Stomach (tissue), 8 donors: ENCODE measurements at regions not wholly inside any gene's neighbourhood (a gene's known extent, or its start where the extent isn't known, plus 50 kb on each side); places are given as distances from the start of the nearest gene placed in this dataset.
A peak's percentile ranks its signal among the peaks of the same experiment; 100 is the strongest.
"Not testable (repeated sequence)": the region's sequence is repeated elsewhere in the genome, so short reads cannot be mapped to it uniquely, and the experiment has no call there.

ENCODE experiments used
- DNase-seq, 2 donors: peaks; one replicate each; pipeline versions ENCODE4 v3.0.0 to v3.0.0-alpha.2; 2013 to 2019
- H3K27ac ChIP-seq, 5 donors: fragments of 200-600 bp in 4 of 5; sonication (generic) in 4 of 5; one replicate each; pipeline ENCODE4 v1.5.1; 2013 to 2019; ENCODE audit warnings: mild to moderate bottlenecking in 1 of 5, moderate library complexity in 1 of 5
- H3K27me3 ChIP-seq, 3 donors: fragments of 200-600 bp; sonication (generic); one replicate each; pipeline ENCODE4 v1.5.1; 2017 to 2019; ENCODE audit warnings: mixed run types in 1 of 3
- H3K36me3 ChIP-seq, 4 donors: fragments of 200-600 bp; sonication (generic); 1 replicate in 3 of 4; 2 replicates in 1 of 4; pipeline ENCODE4 v1.5.1; 2016 to 2019
- H3K4me1 ChIP-seq, 4 donors: fragments of 200-600 bp; sonication (generic); one replicate each; pipeline ENCODE4 v1.5.1; 2016 to 2019
- H3K4me3 ChIP-seq, 4 donors: fragments of 200-600 bp; sonication (generic) in 3 of 4; one replicate each; pipeline ENCODE4 v1.5.1; 2016 to 2019; ENCODE audit warnings: mild to moderate bottlenecking in 1 of 4
- H3K9me3 ChIP-seq, 4 donors: fragments of 200-600 bp; sonication (generic); one replicate each; pipeline ENCODE4 v1.5.1; 2016 to 2019
- EP300 ChIP-seq: sonication (generic); formaldehyde crosslinking; IDR thresholded peaks from one replicate; pipeline ENCODE4 v1.6.1; 2017; ENCODE audit warnings: antibody characterized with exemption
- POLR2A ChIP-seq, 4 donors: fragments of 450-650 bp; IDR thresholded peaks; one replicate each; pipeline ENCODE4 v1.6.1; 2016; ENCODE audit warnings: antibody characterized with exemption in 4 of 4, control low read depth in 2 of 4, mild to moderate bottlenecking in 1 of 4, moderate library complexity in 1 of 4
- POLR2AphosphoS5 ChIP-seq, 3 donors: sonication (generic); formaldehyde crosslinking; IDR thresholded peaks; one replicate each; pipeline ENCODE4 v1.6.1; 2016; ENCODE audit warnings: antibody characterized with exemption in 3 of 3
- WGBS, 5 donors: extraction: QIAGEN DNeasy Blood & Tissue Kit in 3 of 5; methylation state at CpG; one replicate each; pipeline versions ENCODE4 v1.1.5 to v1.1.7; 2013 to 2018; 5-methylcytosine and 5-hydroxymethylcytosine counted together
- intact Hi-C: fragments of 100-400 bp; cut with DNase I; formaldehyde crosslinking; loops from one replicate; pipeline ENCODE4 v1.15.1; 2023; ENCODE audit warnings: low total_unique reads
- TF ChIP-seq, protein P1 (sequence below), 7 experiments: fragments of 450-650 bp in 4 of 7; fragments of 200-600 bp in 3 of 7; sonication (generic) in 3 of 7; IDR thresholded peaks; one replicate each; pipeline ENCODE4 v1.5.1; 2016 to 2019; ENCODE audit warnings: antibody characterized with exemption in 7 of 7, control low read depth in 2 of 7, mild to moderate bottlenecking in 1 of 7
- donor health status: healthy with polysubstance abuse.
- donor health status: Bipolar disorder and iron deficiency.
- donor health status: healthy.

DNA sequence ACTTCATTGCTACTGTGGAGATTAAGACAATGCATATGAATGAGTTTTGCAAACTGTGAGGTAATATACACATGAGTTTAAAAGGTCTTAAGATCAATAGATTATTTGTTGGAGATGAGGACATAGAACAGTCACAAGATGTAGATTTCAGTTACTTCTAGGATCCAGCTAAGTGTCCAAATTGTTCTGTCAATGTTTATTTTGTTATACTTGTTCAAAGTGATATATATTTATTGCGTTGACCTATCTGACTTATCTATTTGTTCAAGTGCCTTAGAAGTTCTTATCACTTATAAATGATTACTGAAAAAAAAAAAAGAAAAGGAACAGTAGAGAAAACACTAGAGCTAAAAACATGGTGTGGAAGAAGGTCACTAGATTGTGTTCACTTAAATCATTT lies 75.6 kb upstream of the GRIN3A start:
- intact Hi-C loops = no loop called here
- Histone ChIP-seq H3K36me3 (no peaks in the 10 kb centered on the region), H3K4me3 (no peak overlapping the region), H3K27ac (no peak overlapping the region), H3K4me1 (no peaks in the 10 kb centered on the region), H3K27me3 (no peaks in the 10 kb centered on the region), H3K9me3 (peaks cover 0 to 5% (median 0%) of the 10 kb centered on the region in 4 donors)
- TF ChIP-seq POLR2AphosphoS5 (IDR thresholded peaks at IDR 0.05) (no peak), EP300 (no peak), POLR2A (IDR thresholded peaks at IDR 0.05) (no peak)
- TF ChIP-seq, protein P1, sequence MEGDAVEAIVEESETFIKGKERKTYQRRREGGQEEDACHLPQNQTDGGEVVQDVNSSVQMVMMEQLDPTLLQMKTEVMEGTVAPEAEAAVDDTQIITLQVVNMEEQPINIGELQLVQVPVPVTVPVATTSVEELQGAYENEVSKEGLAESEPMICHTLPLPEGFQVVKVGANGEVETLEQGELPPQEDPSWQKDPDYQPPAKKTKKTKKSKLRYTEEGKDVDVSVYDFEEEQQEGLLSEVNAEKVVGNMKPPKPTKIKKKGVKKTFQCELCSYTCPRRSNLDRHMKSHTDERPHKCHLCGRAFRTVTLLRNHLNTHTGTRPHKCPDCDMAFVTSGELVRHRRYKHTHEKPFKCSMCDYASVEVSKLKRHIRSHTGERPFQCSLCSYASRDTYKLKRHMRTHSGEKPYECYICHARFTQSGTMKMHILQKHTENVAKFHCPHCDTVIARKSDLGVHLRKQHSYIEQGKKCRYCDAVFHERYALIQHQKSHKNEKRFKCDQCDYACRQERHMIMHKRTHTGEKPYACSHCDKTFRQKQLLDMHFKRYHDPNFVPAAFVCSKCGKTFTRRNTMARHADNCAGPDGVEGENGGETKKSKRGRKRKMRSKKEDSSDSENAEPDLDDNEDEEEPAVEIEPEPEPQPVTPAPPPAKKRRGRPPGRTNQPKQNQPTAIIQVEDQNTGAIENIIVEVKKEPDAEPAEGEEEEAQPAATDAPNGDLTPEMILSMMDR (IDR thresholded peaks at IDR 0.05) = no peak
- WGBS, 5 donors = 12 to 61% (median 39%) methylated on average over 1 of the region's 1 CpG
- no peak for DNase-seq

DNA sequence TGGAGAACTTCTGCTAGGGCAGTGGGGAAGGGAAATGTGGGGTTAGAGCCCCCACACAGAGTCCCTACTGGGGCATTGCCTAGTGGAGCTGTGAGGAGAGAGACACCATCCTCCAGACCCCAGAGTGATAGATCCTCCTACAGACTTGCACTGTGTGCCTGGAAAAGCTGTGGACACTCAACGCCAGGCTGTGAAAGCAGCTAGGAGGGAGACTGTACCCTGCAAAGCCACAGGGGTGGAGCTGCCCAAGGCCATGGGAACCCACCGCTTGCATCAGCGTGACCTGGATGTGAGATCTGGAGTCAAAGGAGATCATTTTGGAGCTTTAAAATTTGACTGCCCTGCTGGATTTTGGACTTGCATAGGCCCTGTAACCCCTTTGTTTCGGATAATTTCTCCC lies 69.4 kb upstream of the GRIN3A start:
- H3K4me1 ChIP-seq, H3K9me3 ChIP-seq, H3K27me3 ChIP-seq, H3K4me3 ChIP-seq, intact Hi-C loops, H3K27ac ChIP-seq, H3K36me3 ChIP-seq, DNase-seq: not testable (repeated sequence)
- 87 to 100% (median 89%) methylated on average over 3 to 4 of the region's 4 CpGs for WGBS, 5 donors

DNA sequence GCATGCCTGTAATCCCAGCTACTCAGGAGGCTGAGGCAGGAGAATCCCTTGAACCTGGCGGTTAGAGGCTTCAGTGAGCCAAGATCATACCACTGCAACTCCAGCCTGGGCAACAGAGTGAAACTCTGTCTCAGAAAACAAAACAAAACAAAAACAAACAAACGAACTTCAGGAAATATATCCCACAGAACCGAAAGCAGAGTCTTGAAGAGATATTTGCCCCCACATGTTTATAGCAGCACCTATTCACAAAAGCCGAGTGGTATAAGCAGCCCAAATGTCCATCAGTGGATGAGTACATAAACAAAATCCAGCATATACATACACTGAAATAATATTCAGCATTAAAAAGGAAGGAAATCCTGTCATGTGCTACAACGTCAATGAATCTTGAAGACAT lies 57.6 kb upstream of the GRIN3A start:
- Histone ChIP-seq H3K9me3 (no peaks in the 10 kb centered on the region), H3K4me1 (no peaks in the 10 kb centered on the region), H3K27ac (no peak overlapping the region), H3K27me3 (no peaks in the 10 kb centered on the region), H3K36me3 (no peaks in the 10 kb centered on the region), H3K4me3 (no peak overlapping the region)
- DNase-seq = no peak
- TF ChIP-seq, protein P1 (IDR thresholded peaks at IDR 0.05) = no peak
- TF ChIP-seq POLR2AphosphoS5 (IDR thresholded peaks at IDR 0.05) (no peak), EP300 (no peak), POLR2A (IDR thresholded peaks at IDR 0.05) (no peak)
- intact Hi-C loops = no loop called here
- 61 to 74% (median 69%) methylated on average over 5 of the region's 5 CpGs for WGBS, 5 donors

DNA sequence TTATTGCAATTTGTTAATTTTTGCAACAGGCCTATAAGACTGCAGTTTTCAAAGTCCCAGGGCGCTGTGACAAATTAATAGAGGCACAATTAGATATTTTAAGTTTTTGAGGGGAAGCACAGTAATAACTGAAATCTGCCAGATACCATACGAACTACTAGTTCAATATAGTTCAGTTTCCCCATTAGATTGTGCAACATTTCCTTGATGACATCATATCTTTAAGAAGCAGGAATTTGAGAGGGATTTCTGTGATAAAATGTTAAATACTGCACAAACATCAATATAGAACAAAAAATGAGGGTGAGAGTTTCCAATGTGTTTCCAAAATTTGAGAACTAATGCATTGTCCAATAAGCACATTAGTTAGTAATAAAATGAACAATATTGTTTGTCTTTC lies 56.7 kb upstream of the GRIN3A start:
- WGBS, 5 donors = 74 to 82% (median 76%) methylated on average over 2 of the region's 2 CpGs
- DNase-seq = no peak
- no peak for TF ChIP-seq POLR2A (IDR thresholded peaks at IDR 0.05)
- H3K27me3 ChIP-seq = no peaks in the 10 kb centered on the region
- H3K9me3 ChIP-seq = no peaks in the 10 kb centered on the region
- intact Hi-C loops = no loop called here
- no peaks in the 10 kb centered on the region for H3K36me3 ChIP-seq
- no peaks in the 10 kb centered on the region for H3K4me1 ChIP-seq
- no peak overlapping the region for H3K4me3 ChIP-seq
- H3K27ac ChIP-seq = no peak overlapping the region

DNA sequence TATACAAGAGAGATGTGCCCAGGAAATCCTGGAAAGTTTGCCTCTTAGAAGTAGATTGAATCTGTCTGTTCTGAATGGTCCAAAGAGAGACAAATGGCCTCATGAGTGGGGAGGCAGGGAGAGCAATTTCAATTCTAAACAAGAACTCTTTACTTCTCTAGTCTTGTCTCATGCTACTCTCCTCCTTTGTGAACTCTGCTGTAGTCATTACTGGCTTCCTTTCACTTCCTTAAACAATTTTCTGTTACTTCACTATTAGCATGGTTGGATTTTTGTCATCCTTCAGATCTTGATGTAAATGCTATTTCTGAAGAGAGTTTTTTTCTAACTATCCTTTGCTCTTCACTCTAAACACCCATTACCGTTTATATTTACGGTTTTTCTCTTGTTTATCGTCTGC lies 54.0 kb upstream of the GRIN3A start:
- TF ChIP-seq POLR2A (IDR thresholded peaks at IDR 0.05) (no peak), POLR2AphosphoS5 (IDR thresholded peaks at IDR 0.05) (no peak), EP300 (no peak)
- TF ChIP-seq, protein P1 (IDR thresholded peaks at IDR 0.05) = no peak
- WGBS, 5 donors = 67 to 87% (median 83%) methylated on average over 3 of the region's 3 CpGs
- no peak for DNase-seq
- Histone ChIP-seq H3K4me1 (no peaks in the 10 kb centered on the region), H3K36me3 (no peaks in the 10 kb centered on the region), H3K27ac (no peak overlapping the region), H3K4me3 (no peak overlapping the region), H3K9me3 (no peaks in the 10 kb centered on the region), H3K27me3 (no peaks in the 10 kb centered on the region)
- intact Hi-C loops = no loop called here

DNA sequence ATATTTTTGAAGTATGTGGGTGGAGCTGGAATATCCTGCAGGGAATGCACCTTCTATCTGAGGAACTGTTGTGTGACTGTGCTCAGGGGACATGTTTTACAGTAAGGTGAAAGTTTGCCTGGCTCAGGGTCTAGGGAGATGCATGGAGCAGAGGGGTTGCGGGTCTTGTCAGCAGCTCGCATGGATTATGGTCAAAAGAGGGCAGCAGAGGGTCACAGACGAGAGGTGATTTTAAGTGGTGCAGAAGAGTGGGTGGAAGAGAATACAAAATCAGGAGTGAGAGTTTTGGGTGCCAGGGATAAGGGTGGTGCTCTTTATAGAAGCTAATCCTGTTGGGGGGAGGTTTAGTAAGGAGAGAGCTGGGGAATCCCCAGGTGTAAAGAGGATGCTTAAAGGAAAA lies 53.5 kb upstream of the GRIN3A start:
- Histone ChIP-seq H3K36me3 (no peaks in the 10 kb centered on the region), H3K9me3 (no peaks in the 10 kb centered on the region), H3K27ac (no peak overlapping the region), H3K27me3 (no peaks in the 10 kb centered on the region), H3K4me3 (no peak overlapping the region), H3K4me1 (no peaks in the 10 kb centered on the region)
- 2 to 12% (median 5%) methylated on average over 3 of the region's 3 CpGs for WGBS, 5 donors
- DNase-seq = peak in 1 of 2 donors; percentile 71
- intact Hi-C loops = no loop called here
- TF ChIP-seq POLR2A (IDR thresholded peaks at IDR 0.05) (no peak), EP300 (no peak), POLR2AphosphoS5 (IDR thresholded peaks at IDR 0.05) (no peak)
- TF ChIP-seq, protein P1 (IDR thresholded peaks at IDR 0.05) = no peak
